Cardiac fibroblast (primary cell): ENCODE measurements at regions not wholly inside any gene's neighbourhood (a gene's known extent, or its start where the extent isn't known, plus 50 kb on each side); places are given as distances from the start of the nearest gene placed in this dataset.

Source experiments
- DNase-seq, 2 donors: peaks; one replicate each; pipeline versions ENCODE4 v3.0.0 to v3.0.0-alpha.2; 2010; ENCODE audit warnings: low read depth in 2 of 2
- H3K4me3 ChIP-seq, 2 donors: replicated peaks in 1 of 2; 1 replicate in 1 of 2; 2 replicates in 1 of 2; pipeline ENCODE4 v1.5.1; 2011; ENCODE audit warnings: low read depth in 2 of 2, low read length in 2 of 2, mild to moderate bottlenecking in 2 of 2, moderate library complexity in 1 of 2
- TF ChIP-seq, protein P1 (sequence below): IDR thresholded peaks from one replicate; pipeline ENCODE4 v1.5.1; 2011; ENCODE audit warnings: low read depth, mild to moderate bottlenecking, low read length, inconsistent platforms

DNA sequence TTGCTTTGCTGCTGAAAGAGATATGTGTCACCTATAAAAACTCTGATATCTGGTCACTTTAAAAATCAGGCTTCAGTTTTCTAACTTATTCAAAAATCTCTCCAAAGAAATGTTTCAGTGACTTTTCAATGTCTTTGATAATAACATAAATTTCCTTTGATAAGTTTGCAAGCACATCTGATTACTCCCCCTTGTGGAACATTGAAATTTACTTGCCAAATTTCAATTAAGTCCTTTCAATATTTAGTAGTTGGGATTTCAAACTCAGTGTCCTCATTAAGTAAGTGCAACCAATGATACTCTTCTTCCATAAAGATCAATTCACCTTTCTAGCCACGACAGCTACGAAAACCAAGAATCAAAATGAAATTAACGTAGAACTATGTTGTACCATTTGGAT, 151.3 kb upstream of the FAM47C start:
- no peak overlapping the region for H3K4me3 ChIP-seq
- DNase-seq = peak in 1 of 2 donors; percentile 1
- TF ChIP-seq, protein P1, sequence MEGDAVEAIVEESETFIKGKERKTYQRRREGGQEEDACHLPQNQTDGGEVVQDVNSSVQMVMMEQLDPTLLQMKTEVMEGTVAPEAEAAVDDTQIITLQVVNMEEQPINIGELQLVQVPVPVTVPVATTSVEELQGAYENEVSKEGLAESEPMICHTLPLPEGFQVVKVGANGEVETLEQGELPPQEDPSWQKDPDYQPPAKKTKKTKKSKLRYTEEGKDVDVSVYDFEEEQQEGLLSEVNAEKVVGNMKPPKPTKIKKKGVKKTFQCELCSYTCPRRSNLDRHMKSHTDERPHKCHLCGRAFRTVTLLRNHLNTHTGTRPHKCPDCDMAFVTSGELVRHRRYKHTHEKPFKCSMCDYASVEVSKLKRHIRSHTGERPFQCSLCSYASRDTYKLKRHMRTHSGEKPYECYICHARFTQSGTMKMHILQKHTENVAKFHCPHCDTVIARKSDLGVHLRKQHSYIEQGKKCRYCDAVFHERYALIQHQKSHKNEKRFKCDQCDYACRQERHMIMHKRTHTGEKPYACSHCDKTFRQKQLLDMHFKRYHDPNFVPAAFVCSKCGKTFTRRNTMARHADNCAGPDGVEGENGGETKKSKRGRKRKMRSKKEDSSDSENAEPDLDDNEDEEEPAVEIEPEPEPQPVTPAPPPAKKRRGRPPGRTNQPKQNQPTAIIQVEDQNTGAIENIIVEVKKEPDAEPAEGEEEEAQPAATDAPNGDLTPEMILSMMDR = no peak

DNA sequence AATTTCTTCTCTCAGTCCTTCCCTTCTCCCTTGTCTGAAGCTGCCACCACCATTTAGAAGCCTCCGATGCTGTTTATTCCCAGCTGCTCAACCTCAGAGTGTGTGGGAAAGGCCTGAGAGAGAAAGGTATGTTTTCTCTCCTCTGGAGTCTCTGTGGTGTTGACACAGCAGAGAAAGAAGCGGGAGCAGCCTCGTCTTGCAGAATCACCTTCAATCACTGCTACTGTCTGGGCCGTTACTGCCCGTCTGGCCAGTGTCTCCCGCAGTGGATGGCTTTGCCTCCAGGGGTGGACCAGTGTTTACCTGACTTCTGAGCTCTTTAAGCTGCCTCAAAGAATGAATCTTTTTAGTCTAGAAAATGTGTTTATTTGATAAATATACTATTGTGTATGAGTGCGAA, 148.9 kb upstream of the FAM47C start:
- H3K4me3 ChIP-seq = no peak overlapping the region
- DNase-seq = no peak
- TF ChIP-seq, protein P1 = no peak

DNA sequence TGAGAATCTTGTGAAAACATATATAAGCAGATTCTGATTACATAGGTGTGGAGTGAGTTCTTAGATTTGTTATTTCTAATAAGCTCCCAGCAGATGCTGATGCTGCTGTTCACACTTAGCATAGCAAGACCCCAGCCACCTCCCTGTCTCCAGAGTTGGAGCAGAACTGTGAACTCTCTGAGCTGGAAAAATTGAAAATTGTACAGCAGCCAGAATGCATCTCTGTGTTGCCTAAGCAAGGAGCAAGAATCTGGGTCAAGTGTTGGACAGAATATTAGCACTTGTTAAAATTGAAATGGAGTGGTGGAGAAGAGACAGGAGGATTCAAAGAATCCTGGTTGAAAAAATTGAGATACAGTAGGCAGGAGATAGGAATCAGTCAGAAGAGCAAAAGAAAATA, 146.6 kb upstream of the FAM47C start:
- H3K4me3 ChIP-seq = no peak overlapping the region
- TF ChIP-seq, protein P1 = no peak
- DNase-seq = no peak

DNA sequence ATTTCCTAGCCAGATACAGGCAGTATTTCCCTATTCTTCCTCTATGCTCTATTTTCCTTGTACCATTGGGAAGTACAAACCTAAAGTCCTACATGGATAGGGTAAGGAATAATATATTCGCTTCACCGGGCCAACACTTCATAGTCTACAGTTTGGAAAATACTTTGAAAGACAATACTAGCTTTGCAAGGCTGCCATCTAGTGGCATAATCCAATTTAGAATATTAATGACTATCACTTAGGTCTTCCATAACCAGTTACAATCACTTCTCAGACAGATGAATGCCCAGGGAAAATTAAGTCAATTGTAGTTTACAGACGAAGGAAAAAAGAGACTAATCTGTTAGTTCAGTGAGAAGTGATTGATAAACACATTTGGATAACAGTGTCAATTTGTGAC, 141.0 kb upstream of the FAM47C start:
- no peak overlapping the region for H3K4me3 ChIP-seq
- TF ChIP-seq, protein P1 = peak; percentile 3
- peak; percentile 15 to 29 for DNase-seq

DNA sequence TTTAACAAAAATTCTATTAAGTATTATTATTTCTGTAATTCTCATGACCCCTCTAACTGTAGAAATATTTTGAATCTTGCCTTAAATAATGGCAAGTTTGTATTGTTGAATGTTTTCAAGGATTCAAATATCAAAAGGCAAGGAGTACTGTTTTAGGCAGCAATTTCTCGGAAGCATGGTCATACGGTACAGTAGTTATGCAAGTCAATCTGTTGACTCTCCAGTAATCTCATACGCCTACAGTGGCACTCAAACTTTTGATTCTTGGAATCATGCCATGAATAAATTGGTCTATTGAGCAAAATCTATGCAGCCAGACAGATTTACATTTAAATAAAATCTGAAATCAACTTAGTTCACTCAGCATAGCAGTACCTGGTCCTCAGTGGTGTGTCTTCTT, 139.6 kb upstream of the FAM47C start:
- TF ChIP-seq, protein P1 = no peak
- DNase-seq = no peak
- H3K4me3 ChIP-seq = no peak overlapping the region

DNA sequence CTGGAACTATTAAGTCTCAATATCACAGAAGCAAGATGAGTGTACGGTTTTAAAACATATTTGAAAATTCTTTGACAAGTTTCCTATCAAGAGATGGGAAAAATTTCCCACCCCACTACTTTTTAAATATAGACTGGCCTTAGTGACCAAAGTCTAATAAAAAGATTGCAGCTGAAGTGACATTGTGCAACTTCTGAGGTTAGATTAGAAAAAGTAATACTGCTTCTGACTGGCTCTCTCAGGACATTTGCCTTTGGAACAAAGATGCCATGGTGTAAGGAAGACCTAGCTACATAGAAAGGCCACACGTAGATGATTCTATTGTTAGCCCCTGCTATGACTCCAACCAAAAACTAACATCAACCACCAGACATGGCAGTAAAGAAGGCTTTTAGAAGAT, 138.7 kb upstream of the FAM47C start:
- DNase-seq = no peak
- H3K4me3 ChIP-seq = no peak overlapping the region
- TF ChIP-seq, protein P1 = no peak

DNA sequence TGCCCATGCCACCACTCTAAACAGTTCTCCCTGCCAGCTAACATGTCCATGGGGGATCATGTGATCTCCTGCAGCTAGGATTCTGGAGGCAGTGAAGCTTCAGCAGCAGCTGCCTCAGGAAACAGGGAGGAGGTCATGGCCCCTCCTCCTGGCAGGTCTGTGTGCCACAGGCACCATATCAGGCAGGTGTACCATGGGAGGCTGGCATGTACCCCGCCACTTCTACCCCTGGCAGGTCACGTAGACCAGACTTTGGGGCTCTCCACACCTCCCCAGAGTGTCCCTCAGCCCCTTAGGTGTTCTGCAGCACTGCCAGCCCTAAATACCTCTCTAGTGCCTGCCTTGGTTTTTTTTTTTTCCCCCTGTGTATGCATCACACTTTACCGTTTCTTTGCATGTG, 110.5 kb upstream of the FAM47C start:
- no peak for DNase-seq
- no peak overlapping the region for H3K4me3 ChIP-seq
- TF ChIP-seq, protein P1 = no peak
